Nephron progenitor cell (in vitro differentiated cells): ENCODE measurements at regions not wholly inside any gene's neighbourhood (a gene's known extent, or its start where the extent isn't known, plus 50 kb on each side); places are given as distances from the start of the nearest gene placed in this dataset.
A peak's percentile ranks its signal among the peaks of the same experiment; 100 is the strongest.

Source experiments
- DNase-seq: peaks from one replicate; pipeline ENCODE4 v3.0.0; 2021
- H3K27ac Mint-ChIP-seq: 2 replicates; pipeline ENCODE4 v1.8.0; 2021; ENCODE audit warnings: mild to moderate bottlenecking, moderate library complexity, mixed read lengths
- H3K27me3 Mint-ChIP-seq: 2 replicates; pipeline ENCODE4 v1.8.0; 2021; ENCODE audit warnings: mild to moderate bottlenecking, low read depth, mixed read lengths; ENCODE audit not compliant: poor library complexity
- H3K36me3 Mint-ChIP-seq: 2 replicates; pipeline ENCODE4 v1.8.0; 2021; ENCODE audit warnings: low read depth, mixed read lengths
- H3K4me1 Mint-ChIP-seq: 2 replicates; pipeline ENCODE4 v1.8.0; 2021; ENCODE audit warnings: mixed read lengths
- H3K4me3 Mint-ChIP-seq: 2 replicates; pipeline ENCODE4 v1.8.0; 2021; ENCODE audit warnings: mild to moderate bottlenecking, moderate library complexity, mixed read lengths
- H3K9me3 Mint-ChIP-seq: 2 replicates; pipeline ENCODE4 v1.8.0; 2021; ENCODE audit warnings: mild to moderate bottlenecking, moderate library complexity, mixed read lengths
- TF ChIP-seq, protein P1 (sequence below): fragments of 200-600 bp; sonication (generic); IDR thresholded peaks from 2 replicates; pipeline ENCODE4 v1.5.0; 2021; ENCODE audit warnings: antibody characterized with exemption

- H3K27me3 Mint-ChIP-seq: peaks cover 2% of the 10 kb centered on the region
- H3K4me3 Mint-ChIP-seq: no peak overlapping the region
- H3K9me3 Mint-ChIP-seq: peaks cover 7% of the 10 kb centered on the region
- peak overlapping the region; percentile 62 for H3K27ac Mint-ChIP-seq
- peaks cover 5% of the 10 kb centered on the region for H3K36me3 Mint-ChIP-seq
- TF ChIP-seq, protein P1, sequence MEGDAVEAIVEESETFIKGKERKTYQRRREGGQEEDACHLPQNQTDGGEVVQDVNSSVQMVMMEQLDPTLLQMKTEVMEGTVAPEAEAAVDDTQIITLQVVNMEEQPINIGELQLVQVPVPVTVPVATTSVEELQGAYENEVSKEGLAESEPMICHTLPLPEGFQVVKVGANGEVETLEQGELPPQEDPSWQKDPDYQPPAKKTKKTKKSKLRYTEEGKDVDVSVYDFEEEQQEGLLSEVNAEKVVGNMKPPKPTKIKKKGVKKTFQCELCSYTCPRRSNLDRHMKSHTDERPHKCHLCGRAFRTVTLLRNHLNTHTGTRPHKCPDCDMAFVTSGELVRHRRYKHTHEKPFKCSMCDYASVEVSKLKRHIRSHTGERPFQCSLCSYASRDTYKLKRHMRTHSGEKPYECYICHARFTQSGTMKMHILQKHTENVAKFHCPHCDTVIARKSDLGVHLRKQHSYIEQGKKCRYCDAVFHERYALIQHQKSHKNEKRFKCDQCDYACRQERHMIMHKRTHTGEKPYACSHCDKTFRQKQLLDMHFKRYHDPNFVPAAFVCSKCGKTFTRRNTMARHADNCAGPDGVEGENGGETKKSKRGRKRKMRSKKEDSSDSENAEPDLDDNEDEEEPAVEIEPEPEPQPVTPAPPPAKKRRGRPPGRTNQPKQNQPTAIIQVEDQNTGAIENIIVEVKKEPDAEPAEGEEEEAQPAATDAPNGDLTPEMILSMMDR: no peak
- peaks cover 50% of the 10 kb centered on the region for H3K4me1 Mint-ChIP-seq
- DNase-seq: no peak
These were observed 282.5 kb upstream of the STT3B start for GRCh38 chr3:31250116-31250777.

- TF ChIP-seq, protein P1: no peak
- Mint-ChIP-seq H3K36me3 (peaks cover 5% of the 10 kb centered on the region), H3K27me3 (peaks cover 2% of the 10 kb centered on the region), H3K9me3 (peaks cover 7% of the 10 kb centered on the region), H3K4me1 (peaks cover 45% of the 10 kb centered on the region), H3K27ac (peak overlapping the region; percentile 3), H3K4me3 (no peak overlapping the region)
- DNase-seq: no peak
These were observed 281.6 kb upstream of the STT3B start for GRCh38 chr3:31251083-31251482.

DNA sequence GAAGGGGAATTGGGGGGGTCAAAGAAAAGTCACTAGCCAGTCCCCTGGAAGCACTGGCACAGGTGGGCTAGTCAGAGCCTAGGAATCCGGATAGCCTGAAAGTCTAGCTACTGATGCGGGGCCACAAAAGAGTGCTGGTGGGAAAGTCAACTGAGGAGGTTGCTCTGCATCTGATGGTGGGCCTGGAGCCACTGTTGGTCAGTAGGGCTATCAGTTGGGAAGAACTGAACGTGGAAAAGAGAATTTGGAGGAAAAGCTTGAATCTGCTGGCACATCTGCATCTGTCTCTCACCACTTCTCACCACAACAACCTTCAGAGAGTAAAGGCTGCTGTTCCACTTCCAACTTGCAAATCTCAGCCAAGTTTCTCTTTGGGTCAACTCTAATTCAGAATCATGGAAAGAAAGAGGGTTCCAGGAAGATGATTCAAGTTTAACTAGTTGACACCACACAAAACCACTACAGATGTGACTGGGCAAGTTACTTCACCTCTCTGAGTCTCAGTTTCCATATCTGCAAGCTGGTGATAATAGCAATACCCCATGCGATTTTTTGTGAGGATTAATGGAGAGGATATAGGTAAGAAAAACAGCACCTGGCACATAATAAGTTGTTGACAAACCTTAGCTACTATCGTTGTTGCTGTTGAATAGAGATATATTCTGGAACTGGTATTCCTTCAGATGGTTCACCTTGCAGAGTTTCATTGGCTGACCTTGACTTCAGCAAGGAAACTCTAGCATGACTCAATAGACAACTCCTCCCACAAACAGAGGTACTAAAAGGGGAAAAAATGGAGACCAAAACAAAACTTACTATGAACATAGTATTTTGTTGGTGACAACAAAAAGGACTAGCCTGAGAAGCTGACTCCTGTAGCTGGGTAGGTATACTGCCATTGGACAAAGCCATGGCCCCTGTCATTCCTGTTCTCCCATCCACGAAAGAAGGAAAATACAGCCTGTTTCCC, 280.2 kb upstream of the STT3B start:
- H3K27ac Mint-ChIP-seq: no peak overlapping the region
- TF ChIP-seq, protein P1: no peak
- peaks cover 7% of the 10 kb centered on the region for H3K9me3 Mint-ChIP-seq
- DNase-seq: no peak
- peaks cover 31% of the 10 kb centered on the region for H3K4me1 Mint-ChIP-seq
- H3K27me3 Mint-ChIP-seq: peaks cover 2% of the 10 kb centered on the region
- H3K4me3 Mint-ChIP-seq: no peak overlapping the region
- H3K36me3 Mint-ChIP-seq: peaks cover 5% of the 10 kb centered on the region

DNA sequence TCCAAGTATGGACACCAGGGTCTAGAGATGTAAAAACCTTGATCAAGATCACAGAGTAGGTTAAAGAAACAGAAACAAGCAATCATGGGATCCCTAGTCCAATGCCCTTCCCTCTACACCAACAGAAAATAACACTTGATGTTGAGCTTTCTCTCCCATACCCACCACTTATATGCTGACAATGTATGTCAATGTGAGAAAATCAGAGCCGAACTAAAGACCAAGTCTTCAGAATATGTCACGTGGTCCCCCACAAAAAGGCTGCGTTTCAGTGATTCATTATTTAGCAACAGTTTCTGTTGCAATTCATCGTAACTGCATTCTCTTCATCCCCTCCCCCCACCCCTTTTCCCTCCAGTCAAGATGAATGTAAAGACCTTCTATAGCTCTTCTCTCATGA, 278.9 kb upstream of the STT3B start:
- H3K4me3 Mint-ChIP-seq: no peak overlapping the region
- peaks cover 2% of the 10 kb centered on the region for H3K27me3 Mint-ChIP-seq
- TF ChIP-seq, protein P1: no peak
- no peak overlapping the region for H3K27ac Mint-ChIP-seq
- H3K36me3 Mint-ChIP-seq: peaks cover 5% of the 10 kb centered on the region
- DNase-seq: no peak
- peaks cover 7% of the 10 kb centered on the region for H3K9me3 Mint-ChIP-seq
- H3K4me1 Mint-ChIP-seq: peaks cover 18% of the 10 kb centered on the region

GRCh38 chr3:31254483-31254882, 278.2 kb upstream of the STT3B start:
- Mint-ChIP-seq H3K27ac (no peak overlapping the region), H3K9me3 (peaks cover 11% of the 10 kb centered on the region), H3K4me3 (no peak overlapping the region), H3K36me3 (peaks cover 5% of the 10 kb centered on the region), H3K27me3 (peaks cover 2% of the 10 kb centered on the region), H3K4me1 (peaks cover 16% of the 10 kb centered on the region)
- TF ChIP-seq, protein P1: no peak
- no peak for DNase-seq
